HG03442 (cell line): ENCODE measurements at regions not wholly inside any gene's neighbourhood (a gene's known extent, or its start where the extent isn't known, plus 50 kb on each side); places are given as distances from the start of the nearest gene placed in this dataset.

ENCODE experiments used
- ATAC-seq: cut with Tn5 transposase; IDR thresholded peaks from one replicate; pipeline ENCODE4 v1.9.1; 2021; ENCODE audit warnings: mild to moderate bottlenecking, moderate library complexity; ENCODE audit not compliant: unreplicated experiment

DNA sequence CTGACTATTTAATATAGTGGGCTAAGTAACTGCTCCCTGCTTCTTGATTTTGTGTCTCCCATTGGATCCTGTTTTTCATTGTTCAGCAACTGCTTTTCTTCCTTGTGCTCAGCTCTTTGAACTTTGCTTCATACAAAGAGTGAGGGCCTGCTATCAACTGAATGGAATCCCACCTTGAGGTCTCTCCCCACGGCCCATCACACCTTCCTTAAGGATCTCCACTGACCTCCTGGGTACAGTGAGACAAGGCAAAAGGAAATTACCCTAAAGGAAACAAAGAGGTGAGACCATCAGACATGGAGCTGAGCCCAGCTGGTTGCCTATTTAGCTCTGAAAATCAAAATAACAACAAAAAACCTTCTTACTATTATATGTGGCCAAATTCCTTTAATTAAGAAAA, 91.3 kb upstream of the RPL34 start:
- ATAC-seq: no peak

GRCh38 chr4:108527723-108528122, 92.7 kb upstream of the RPL34 start:
- no peak for ATAC-seq

- no peak for ATAC-seq
Observed at GRCh38 chr4:108520807-108521206, 99.6 kb upstream of the RPL34 start.

DNA sequence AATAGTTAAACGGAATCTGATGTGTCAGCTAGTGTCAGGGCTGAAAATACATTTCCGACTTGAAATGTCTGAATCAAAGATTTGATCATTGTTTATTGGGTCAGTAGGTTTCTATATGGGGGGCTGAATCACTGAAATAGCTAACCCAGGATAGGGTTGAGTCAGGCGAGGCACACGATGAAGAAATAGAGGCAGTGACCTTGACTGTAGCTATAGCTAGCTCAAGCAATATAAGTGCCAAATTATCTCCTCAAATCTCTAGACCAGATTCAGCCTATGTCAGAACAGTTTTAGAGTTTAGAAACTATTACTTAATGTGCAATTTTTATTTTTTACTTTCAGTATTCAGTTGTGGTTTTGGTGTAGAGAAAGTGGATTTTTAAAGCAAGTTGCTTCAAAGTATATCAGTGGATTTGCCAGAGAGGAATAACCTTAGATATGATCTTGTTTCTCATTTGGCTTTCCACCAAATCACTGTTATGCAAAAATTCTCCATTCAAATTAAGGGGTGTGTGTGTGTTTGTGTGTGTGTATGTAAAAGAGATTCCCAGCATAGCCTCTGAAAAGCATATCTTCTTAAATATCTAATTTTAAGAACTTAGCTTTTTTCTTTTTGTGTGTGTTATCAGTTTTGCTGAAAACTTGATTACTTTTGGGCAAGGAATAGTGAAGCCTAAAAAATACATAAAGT, 100.3 kb upstream of the RPL34 start:
- no peak for ATAC-seq

- ATAC-seq: no peak
Observed at GRCh38 chr4:108519208-108519833, 101.1 kb upstream of the RPL34 start.

GRCh38 chr4:108512615-108513505, 107.5 kb upstream of the RPL34 start:
- ATAC-seq: no peak

- no peak for ATAC-seq
Observed at GRCh38 chr4:108511618-108512017, 108.8 kb upstream of the RPL34 start.

GRCh38 chr4:108502356-108502755, 118.0 kb upstream of the RPL34 start:
- ATAC-seq: no peak

GRCh38 chr4:108498925-108499324, 121.5 kb upstream of the RPL34 start:
- no peak for ATAC-seq

DNA sequence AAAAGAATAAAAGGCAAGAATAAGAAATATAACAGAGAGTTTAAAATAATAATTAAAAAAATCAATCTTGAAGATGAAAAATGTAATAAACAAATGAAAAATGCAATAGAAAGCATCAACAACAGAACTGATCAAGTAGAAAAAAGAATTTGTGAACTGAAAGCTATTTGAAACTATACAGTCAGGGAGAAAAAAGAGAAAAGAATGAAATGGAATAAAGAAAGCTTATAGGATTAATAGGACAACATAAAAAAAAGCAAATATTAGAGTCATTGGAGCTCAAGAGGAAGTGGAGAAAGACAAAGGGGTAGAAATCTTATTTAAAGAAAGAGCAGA, 126.8 kb upstream of the RPL34 start:
- ATAC-seq: no peak

- ATAC-seq: peak; percentile 59
Observed at GRCh38 chr4:108492816-108493595, 127.4 kb upstream of the RPL34 start.

DNA sequence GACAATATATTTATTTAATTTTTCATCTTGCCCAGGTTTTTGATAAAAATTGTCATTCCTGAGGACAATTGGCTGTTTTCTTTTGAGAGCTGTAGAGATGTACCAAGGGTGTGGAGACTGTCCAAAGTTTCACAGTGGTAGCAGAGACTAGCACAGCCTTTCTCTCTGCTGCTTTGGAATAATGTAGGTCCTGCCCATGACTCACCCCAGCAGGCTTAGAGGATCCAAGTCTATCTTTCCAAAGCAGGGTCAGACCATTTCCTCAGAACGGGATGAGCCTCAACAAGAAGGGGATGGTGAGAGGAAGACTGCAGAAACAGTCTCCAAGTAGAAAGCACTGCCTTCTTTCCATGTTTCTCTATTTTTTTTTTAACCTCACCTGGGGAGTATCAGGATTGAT, 131.5 kb upstream of the RPL34 start:
- ATAC-seq: no peak

GRCh38 chr4:108486046-108486445, 134.3 kb upstream of the RPL34 start:
- ATAC-seq: no peak

GRCh38 chr4:108484187-108484586, 136.2 kb upstream of the RPL34 start:
- ATAC-seq: no peak

DNA sequence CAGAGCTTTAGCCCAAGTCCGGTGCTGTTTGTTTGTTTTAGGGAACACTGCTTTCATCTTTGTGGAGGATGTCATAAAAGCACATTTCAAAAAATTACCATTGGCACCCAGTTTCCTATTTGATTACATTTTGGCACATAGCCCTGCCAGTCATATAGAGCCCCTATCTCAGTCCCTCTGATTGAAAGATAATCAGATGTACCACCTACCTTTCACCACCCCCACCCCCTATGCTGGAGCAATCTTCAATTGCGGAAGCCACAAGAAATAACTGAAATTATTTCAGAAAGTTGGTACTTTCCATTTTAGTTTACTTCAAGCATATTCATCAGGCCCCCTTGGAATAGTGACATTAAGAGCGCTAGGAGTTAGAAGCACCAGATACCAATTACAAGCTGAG, 136.7 kb upstream of the RPL34 start:
- ATAC-seq: no peak

GRCh38 chr4:108483079-108483478, 137.3 kb upstream of the RPL34 start:
- peak; percentile 33 for ATAC-seq

DNA sequence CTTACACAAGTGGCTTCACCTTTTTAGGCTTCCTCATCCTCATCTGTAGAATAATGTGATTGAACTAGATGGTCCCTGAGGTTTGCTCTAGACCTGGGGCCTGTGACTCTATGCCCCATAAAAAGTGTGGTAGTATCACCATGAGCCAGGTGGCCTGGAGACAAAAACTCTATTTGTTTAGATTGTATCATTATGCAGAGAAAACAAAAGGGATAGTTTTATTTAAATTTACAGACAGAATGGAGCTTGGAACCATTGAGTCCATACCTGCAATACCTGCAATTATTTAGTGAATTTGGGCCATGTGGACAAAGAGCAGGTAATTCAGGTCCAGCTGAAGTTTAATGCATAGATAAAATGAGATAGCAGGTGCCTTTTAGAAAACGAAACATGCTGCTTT, 139.5 kb upstream of the RPL34 start:
- ATAC-seq: no peak

- no peak for ATAC-seq
Observed at GRCh38 chr4:108477527-108478108, 142.8 kb upstream of the RPL34 start.

- no peak for ATAC-seq
Observed at GRCh38 chr4:108473163-108473720, 147.1 kb upstream of the RPL34 start.
